HEK293T (cell line): ENCODE measurements at regions not wholly inside any gene's neighbourhood (a gene's known extent, or its start where the extent isn't known, plus 50 kb on each side); places are given as distances from the start of the nearest gene placed in this dataset.

Source experiments
- CTCF ChIA-PET: fragments of 350-600 bp; formaldehyde crosslinking; extraction: SDS; loops from one replicate; lab custom pipeline; 2021; ENCODE audit warnings: antibody characterized with exemption, inconsistent platforms; lab: Yijun Ruan, JAX
- POLR2A ChIA-PET: fragments of 350-600 bp; formaldehyde crosslinking; extraction: SDS; loops from one replicate; lab custom pipeline; 2020; ENCODE audit warnings: antibody characterized with exemption, inconsistent platforms; lab: Yijun Ruan, JAX
- DNase-seq: peaks from one replicate; pipeline ENCODE4 v3.0.0; 2012; ENCODE audit warnings: mixed read lengths; ENCODE audit errors: extremely low spot score
- ARNT ChIP-seq: fragments of 450-650 bp; IDR thresholded peaks from 2 replicates; pipeline ENCODE4 v1.6.1; 2017; ENCODE audit warnings: mild to moderate bottlenecking
- BHLHE40 ChIP-seq: fragments of 450-650 bp; IDR thresholded peaks from 2 replicates; pipeline ENCODE4 v1.6.1; 2016; ENCODE audit warnings: mild to moderate bottlenecking, moderate library complexity, borderline replicate concordance
- CTBP1 ChIP-seq: fragments of 450-650 bp; IDR thresholded peaks from 2 replicates; pipeline ENCODE4 v1.6.1; 2016; ENCODE audit warnings: borderline replicate concordance
- ELF4 ChIP-seq: fragments of 450-650 bp; IDR thresholded peaks from 2 replicates; pipeline ENCODE4 v1.6.1; 2017; ENCODE audit warnings: antibody characterized with exemption
- FOXA1 ChIP-seq: fragments of 450-650 bp; IDR thresholded peaks from 2 replicates; pipeline ENCODE4 v1.6.1; 2016; ENCODE audit warnings: mild to moderate bottlenecking
- FOXK2 ChIP-seq: fragments of 450-650 bp; IDR thresholded peaks from 2 replicates; pipeline ENCODE4 v1.6.1; 2016; ENCODE audit warnings: mild to moderate bottlenecking
- FOXM1 ChIP-seq: fragments of 450-650 bp; IDR thresholded peaks from 2 replicates; pipeline ENCODE4 v1.6.1; 2017; ENCODE audit warnings: mild to moderate bottlenecking, borderline replicate concordance
- HDGF ChIP-seq: fragments of 450-650 bp; IDR thresholded peaks from 2 replicates; pipeline ENCODE4 v1.6.1; 2017; ENCODE audit warnings: antibody characterized with exemption, borderline replicate concordance
- L3MBTL2 ChIP-seq: fragments of 450-650 bp; conservative IDR thresholded peaks from 2 replicates; pipeline ENCODE4 v1.6.1; 2016; ENCODE audit warnings: mild to moderate bottlenecking
- LEF1 ChIP-seq: fragments of 450-650 bp; IDR thresholded peaks from 2 replicates; pipeline ENCODE4 v1.6.1; 2017; ENCODE audit warnings: mild to moderate bottlenecking, borderline replicate concordance
- NFRKB ChIP-seq: fragments of 450-650 bp; IDR thresholded peaks from 2 replicates; pipeline ENCODE4 v1.6.1; 2016; ENCODE audit warnings: mild to moderate bottlenecking, moderate library complexity
- PKNOX1 ChIP-seq: fragments of 450-650 bp; IDR thresholded peaks from 2 replicates; pipeline ENCODE4 v1.6.1; 2016
- SP1 ChIP-seq: fragments of 450-650 bp; IDR thresholded peaks from 2 replicates; pipeline ENCODE4 v1.6.1; 2017
- SUZ12 ChIP-seq: fragments of 450-650 bp; IDR thresholded peaks from 2 replicates; pipeline ENCODE4 v1.6.1; 2016; ENCODE audit warnings: mild to moderate bottlenecking
- TARDBP ChIP-seq: fragments of 450-650 bp; IDR thresholded peaks from 2 replicates; pipeline ENCODE4 v1.6.1; 2016
- ZNF384 ChIP-seq: fragments of 450-650 bp; IDR thresholded peaks from 2 replicates; pipeline ENCODE4 v1.6.1; 2016

- CTCF ChIA-PET = interaction anchor here (0.6 to 1.6 kb wide), 2 partner anchors 37 to 88 kb away, joined by 4 read pairs; no protein-coding TSS in a partner anchor
- no peak for TF ChIP-seq FOXA1
- TF ChIP-seq PKNOX1 = no peak
- no peak for TF ChIP-seq CTBP1
- no peak for TF ChIP-seq HDGF
- no peak for TF ChIP-seq LEF1
- TF ChIP-seq L3MBTL2 = no peak
- no peak for TF ChIP-seq ELF4
- TF ChIP-seq ZNF384 = no peak
- TF ChIP-seq ARNT = no peak
- TF ChIP-seq FOXK2 = no peak
- TF ChIP-seq SUZ12 = no peak
- TF ChIP-seq SP1 = no peak
- no peak for TF ChIP-seq BHLHE40
- no peak for TF ChIP-seq TARDBP
- no peak for TF ChIP-seq FOXM1
- POLR2A ChIA-PET = interaction anchor here (0.6 kb wide), 1 partner anchor 1001 kb away, joined by 4 read pairs; no protein-coding TSS in a partner anchor
- no peak for DNase-seq
These were observed 143.7 kb downstream of the ACER2 start for GRCh38 chr9:19552282-19553105.

GRCh38 chr9:19551124-19551929, 142.5 kb downstream of the ACER2 start:
- peak; percentile 96 for TF ChIP-seq PKNOX1
- TF ChIP-seq HDGF = no peak
- DNase-seq = peak; percentile 61

DNA sequence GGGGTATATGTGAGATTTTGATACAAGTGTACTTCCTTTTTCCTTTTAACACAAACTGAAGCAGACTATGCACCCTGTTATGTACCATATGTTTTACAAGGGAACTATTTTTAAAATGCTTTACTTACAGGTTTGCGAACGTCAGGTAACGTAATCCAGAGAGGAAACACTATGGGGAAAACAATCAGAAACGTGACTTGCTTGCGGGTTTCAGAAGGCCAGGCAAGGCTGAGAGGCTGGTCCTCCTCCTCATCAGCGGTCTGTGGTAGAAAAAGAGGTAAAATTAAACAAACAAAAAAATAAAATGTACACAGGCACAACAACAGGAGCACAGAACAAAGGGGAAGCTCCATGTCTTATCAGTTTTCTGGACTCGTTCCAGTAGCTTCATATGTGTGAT, 141.2 kb downstream of the ACER2 start:
- TF ChIP-seq BHLHE40 = no peak
- no peak for TF ChIP-seq LEF1
- no peak for TF ChIP-seq ELF4
- no peak for TF ChIP-seq ZNF384
- TF ChIP-seq NFRKB = no peak
- TF ChIP-seq SUZ12 = no peak
- TF ChIP-seq FOXA1 = no peak
- TF ChIP-seq CTBP1 = no peak
- no peak for TF ChIP-seq TARDBP
- TF ChIP-seq SP1 = no peak
- no peak for TF ChIP-seq FOXM1
- TF ChIP-seq FOXK2 = no peak
- TF ChIP-seq L3MBTL2 = no peak
- TF ChIP-seq HDGF = no peak
- no peak for TF ChIP-seq ARNT
- no peak for DNase-seq
- CTCF ChIA-PET = no interaction called here
- POLR2A ChIA-PET = no interaction called here

More at GRCh38 chr9:19551124-19551929, 142.5 kb downstream of the ACER2 start:
- ChIA-PET POLR2A (no interaction called here), CTCF (interaction anchor here (0.5 to 1.6 kb wide), 2 partner anchors 23 to 86 kb away, joined by 3 to 4 read pairs; no protein-coding TSS in a partner anchor)

DNA sequence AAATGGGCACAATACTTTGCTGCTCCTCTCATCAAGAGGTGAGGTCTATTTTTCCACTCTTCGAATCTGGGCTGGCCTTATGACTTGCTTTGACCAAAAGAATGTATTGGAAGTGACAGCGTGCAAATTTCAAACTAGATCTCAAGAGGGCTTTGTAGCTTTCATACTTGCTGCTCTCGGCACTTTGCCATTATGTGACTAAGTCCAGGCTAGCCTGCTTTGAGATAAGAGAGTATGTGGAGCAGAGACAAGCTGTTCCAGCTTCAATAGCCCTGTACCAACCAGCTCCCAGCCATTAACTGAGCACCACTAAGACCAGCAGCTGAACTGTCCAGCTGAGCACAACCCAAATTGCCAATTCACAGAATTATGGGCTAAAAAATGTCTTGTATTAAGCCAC, 124.6 kb downstream of the ACER2 start:
- no peak for DNase-seq
- ChIA-PET CTCF (no interaction called here), POLR2A (no interaction called here)
- TF ChIP-seq NFRKB (no peak), FOXA1 (no peak), FOXM1 (no peak), ZNF384 (no peak), CTBP1 (no peak), ARNT (no peak), PKNOX1 (no peak), ELF4 (no peak), L3MBTL2 (no peak), LEF1 (no peak), HDGF (no peak), FOXK2 (no peak), TARDBP (no peak), SUZ12 (no peak), SP1 (no peak), BHLHE40 (no peak)

DNA sequence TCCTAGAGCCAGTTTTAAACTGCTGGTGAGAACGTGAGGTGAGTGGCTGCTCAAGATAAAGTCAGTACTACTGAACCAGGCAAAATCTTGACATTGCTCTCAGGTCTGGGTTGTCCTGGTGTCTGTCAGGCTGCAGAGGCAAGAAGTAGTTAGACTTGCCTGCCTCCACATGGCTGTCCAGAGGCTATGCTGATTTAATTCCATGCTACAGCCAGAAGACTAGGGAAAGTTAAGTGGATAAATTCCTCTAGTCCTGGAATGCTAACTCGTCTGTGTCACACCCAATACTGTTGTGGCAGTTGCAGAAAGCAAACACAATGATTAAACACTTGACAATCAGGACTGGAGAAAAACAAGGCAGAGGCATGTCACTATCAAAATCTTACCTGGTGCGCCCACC, 118.9 kb downstream of the ACER2 start:
- no peak for DNase-seq
- CTCF ChIA-PET = no interaction called here
- POLR2A ChIA-PET = no interaction called here
- TF ChIP-seq HDGF = no peak
- no peak for TF ChIP-seq SUZ12
- TF ChIP-seq SP1 = no peak
- no peak for TF ChIP-seq L3MBTL2
- TF ChIP-seq ZNF384 = no peak
- no peak for TF ChIP-seq PKNOX1
- no peak for TF ChIP-seq LEF1
- no peak for TF ChIP-seq FOXA1
- TF ChIP-seq BHLHE40 = no peak
- TF ChIP-seq NFRKB = no peak
- TF ChIP-seq FOXM1 = no peak
- no peak for TF ChIP-seq FOXK2
- no peak for TF ChIP-seq ELF4
- no peak for TF ChIP-seq TARDBP
